IMR-90 (cell line): ENCODE measurements at regions not wholly inside any gene's neighbourhood (a gene's known extent, or its start where the extent isn't known, plus 50 kb on each side); places are given as distances from the start of the nearest gene placed in this dataset.

Experiments
- BHLHE40 ChIP-seq: fragments of 150-350 bp; IDR thresholded peaks from 2 replicates; pipeline ENCODE4 v1.6.1; 2016; ENCODE audit warnings: mild to moderate bottlenecking, low read depth, low read length
- CEBPB ChIP-seq: IDR thresholded peaks from 2 replicates; pipeline ENCODE4 v1.6.1; 2012; ENCODE audit warnings: low read depth, low read length, improper control_type of control experiment
- CTCF ChIP-seq: conservative IDR thresholded peaks from 2 replicates; pipeline ENCODE4 v1.5.1; 2012; ENCODE audit warnings: mild to moderate bottlenecking, low read depth, low read length, improper control_type of control experiment
- ELK1 ChIP-seq: fragments of 150-350 bp; IDR thresholded peaks from 2 replicates; pipeline ENCODE4 v1.6.1; 2016; ENCODE audit warnings: low read depth, mild to moderate bottlenecking, low read length, moderate library complexity, borderline replicate concordance
- FOS ChIP-seq: fragments of 150-350 bp; IDR thresholded peaks from 2 replicates; pipeline ENCODE4 v1.6.1; 2016; ENCODE audit warnings: low read depth, low read length
- MAFK ChIP-seq: IDR thresholded peaks from 2 replicates; pipeline ENCODE4 v1.6.1; 2012; ENCODE audit warnings: low read depth, low read length, improper control_type of control experiment
- MAZ ChIP-seq: IDR thresholded peaks from 2 replicates; pipeline ENCODE4 v1.6.1; 2012; ENCODE audit warnings: low read depth, mild to moderate bottlenecking, low read length, improper control_type of control experiment, moderate library complexity, borderline replicate concordance
- MXI1 ChIP-seq: IDR thresholded peaks from 2 replicates; pipeline ENCODE4 v1.6.1; 2012; ENCODE audit warnings: low read depth, mild to moderate bottlenecking, low read length, moderate library complexity, borderline replicate concordance
- NFE2L2 ChIP-seq: fragments of 150-350 bp; IDR thresholded peaks from 2 replicates; pipeline ENCODE4 v1.6.1; 2016; ENCODE audit warnings: low read depth, mild to moderate bottlenecking, low read length
- POLR2A ChIP-seq: IDR thresholded peaks from 2 replicates; pipeline ENCODE4 v1.6.1; 2012; ENCODE audit warnings: mild to moderate bottlenecking, low read depth, low read length
- RAD21 ChIP-seq: IDR thresholded peaks from 2 replicates; pipeline ENCODE4 v1.6.1; 2012; ENCODE audit warnings: low read length, improper control_type of control experiment
- RFX5 ChIP-seq: IDR thresholded peaks from 2 replicates; pipeline ENCODE4 v1.8.0; 2012; ENCODE audit warnings: low read depth, mild to moderate bottlenecking, low read length, moderate library complexity
- SMC3 ChIP-seq: fragments of 150-350 bp; IDR thresholded peaks from 2 replicates; pipeline ENCODE4 v1.6.1; 2016; ENCODE audit warnings: low read depth, mild to moderate bottlenecking, antibody characterized with exemption, low read length, moderate library complexity
- USF2 ChIP-seq: fragments of 150-350 bp; IDR thresholded peaks from 2 replicates; pipeline ENCODE4 v1.6.1; 2017; ENCODE audit warnings: mild to moderate bottlenecking, antibody characterized with exemption, low read length, low read depth

GRCh38 chr7:114832906-114833595 lies 88.8 kb upstream of the MDFIC start:
- TF ChIP-seq CTCF: no peak
- TF ChIP-seq MAFK: no peak
- no peak for TF ChIP-seq CEBPB
- no peak for TF ChIP-seq RAD21
- TF ChIP-seq POLR2A: no peak
- no peak for TF ChIP-seq USF2
- TF ChIP-seq SMC3: no peak
- TF ChIP-seq MXI1: no peak
- TF ChIP-seq ELK1: no peak
- no peak for TF ChIP-seq MAZ
- TF ChIP-seq NFE2L2: no peak
- no peak for TF ChIP-seq BHLHE40
- no peak for TF ChIP-seq RFX5
- TF ChIP-seq FOS: no peak
